Stimulated activated CD4-positive, alpha-beta T cell treated with anti-CD3 and anti-CD28 coated beads, Interleukin-4, amount 100 ng/mL, for 1 hour (primary cell): ENCODE measurements at regions not wholly inside any gene's neighbourhood (a gene's known extent, or its start where the extent isn't known, plus 50 kb on each side); places are given as distances from the start of the nearest gene placed in this dataset.
"Not testable (repeated sequence)": the region's sequence is repeated elsewhere in the genome, so short reads cannot be mapped to it uniquely, and the experiment has no call there.

Experiments used
- DNase-seq: peaks from one replicate; pipeline ENCODE4 v3.0.0-alpha.2; 2020

GRCh38 chr5:57724836-57725235 lies 242.2 kb upstream of the ACTBL2 start:
- DNase-seq, result no peak

- DNase-seq, result no peak
Observed at GRCh38 chr5:57721226-57721625, 238.6 kb upstream of the ACTBL2 start.

GRCh38 chr5:57720656-57721055 lies 238.0 kb upstream of the ACTBL2 start:
- DNase-seq, result no peak

- DNase-seq, result no peak
Observed at GRCh38 chr5:57719216-57719615, 236.6 kb upstream of the ACTBL2 start.

- DNase-seq, result no peak
Observed at GRCh38 chr5:57718155-57718554, 235.5 kb upstream of the ACTBL2 start.

- no peak for DNase-seq
Observed at GRCh38 chr5:57717555-57717954, 234.9 kb upstream of the ACTBL2 start.

GRCh38 chr5:57716661-57717060 lies 234.1 kb upstream of the ACTBL2 start:
- DNase-seq, result no peak

DNA sequence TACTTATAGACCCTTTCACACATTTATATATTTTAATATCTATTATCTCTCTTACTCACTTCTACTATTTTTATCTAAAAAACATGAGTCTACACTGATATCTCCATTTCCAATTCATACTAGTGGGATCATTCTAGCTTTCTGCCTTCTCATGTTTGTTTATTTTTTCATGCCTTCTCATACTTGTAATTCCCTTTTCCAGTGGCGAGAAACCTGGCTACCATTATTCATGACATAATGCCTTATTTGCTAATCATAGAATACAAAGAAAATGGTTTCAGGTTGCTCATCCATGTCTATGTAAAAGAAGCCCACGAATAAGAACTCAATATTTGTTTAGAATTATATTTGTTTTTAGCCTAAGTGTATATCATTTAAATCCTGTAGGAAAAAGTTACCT lies 232.7 kb upstream of the ACTBL2 start:
- no peak for DNase-seq

DNA sequence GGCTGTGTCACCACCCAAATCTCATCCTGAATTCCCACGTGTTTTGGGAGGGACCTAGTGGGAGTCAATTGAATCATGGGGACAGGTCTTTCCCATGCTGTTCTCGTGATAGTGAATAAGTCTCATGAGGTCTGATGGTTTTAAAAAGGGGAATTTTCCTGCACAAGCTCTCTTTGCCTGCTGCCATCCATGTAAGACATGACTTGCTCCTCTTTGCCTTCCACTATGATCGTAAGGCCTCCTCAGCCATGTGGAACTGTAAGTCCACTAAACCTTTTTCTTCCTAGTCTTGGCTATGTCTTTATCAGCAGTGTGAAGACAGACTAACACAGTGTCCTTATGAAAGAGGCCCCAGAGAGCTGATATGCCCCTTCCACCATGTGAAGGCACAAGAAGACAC lies 230.9 kb upstream of the ACTBL2 start:
- DNase-seq, result not testable (repeated sequence)

- no peak for DNase-seq
Observed at GRCh38 chr5:57711946-57712345, 229.3 kb upstream of the ACTBL2 start.

DNA sequence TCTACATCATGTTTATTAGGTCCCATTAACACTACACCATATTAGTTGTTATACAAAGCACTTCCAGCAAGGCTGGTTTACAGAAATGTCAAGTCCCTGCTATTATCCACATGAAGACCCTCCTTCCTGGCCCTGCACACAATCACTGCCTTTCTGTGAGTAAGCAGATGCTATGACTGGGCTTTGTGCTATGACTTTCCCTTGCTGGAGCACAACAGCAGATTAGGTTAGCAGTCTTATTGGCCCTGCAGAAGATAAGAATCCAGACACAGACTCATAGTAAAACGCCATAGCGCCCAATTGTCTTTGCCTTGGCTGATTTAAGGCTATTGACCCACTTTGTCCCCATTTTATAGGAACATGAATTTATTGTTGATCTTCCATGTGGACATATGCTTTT lies 228.9 kb upstream of the ACTBL2 start:
- DNase-seq, result no peak

DNA sequence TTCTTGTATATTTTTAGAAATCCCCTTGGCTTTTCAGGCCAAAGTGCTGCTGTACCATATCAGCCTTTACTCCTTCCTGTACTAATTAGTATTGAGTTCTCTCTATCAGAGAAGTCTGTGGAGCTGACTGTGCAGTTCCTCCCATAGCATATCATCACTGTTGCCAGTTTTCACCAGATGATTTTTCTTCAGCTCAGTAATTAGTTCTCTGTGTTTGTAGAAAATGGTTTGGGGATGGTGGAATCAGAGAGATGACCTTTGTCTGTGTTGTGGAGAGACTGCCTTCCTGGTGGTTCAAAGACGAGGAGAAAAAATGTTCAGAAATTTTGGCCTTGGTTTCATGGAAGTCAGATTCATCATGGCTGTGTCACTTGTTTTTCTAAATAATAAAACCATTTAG lies 227.5 kb upstream of the ACTBL2 start:
- no peak for DNase-seq

GRCh38 chr5:57705769-57706168 lies 223.2 kb upstream of the ACTBL2 start:
- no peak for DNase-seq

- no peak for DNase-seq
Observed at GRCh38 chr5:57703721-57704120, 221.1 kb upstream of the ACTBL2 start.

GRCh38 chr5:57700484-57700883 lies 217.9 kb upstream of the ACTBL2 start:
- DNase-seq, result no peak

GRCh38 chr5:57700072-57700471 lies 217.5 kb upstream of the ACTBL2 start:
- no peak for DNase-seq

GRCh38 chr5:57698802-57699201 lies 216.2 kb upstream of the ACTBL2 start:
- no peak for DNase-seq

- DNase-seq, result no peak
Observed at GRCh38 chr5:57698086-57698485, 215.5 kb upstream of the ACTBL2 start.

GRCh38 chr5:57696825-57697570 lies 214.4 kb upstream of the ACTBL2 start:
- DNase-seq, result no peak

DNA sequence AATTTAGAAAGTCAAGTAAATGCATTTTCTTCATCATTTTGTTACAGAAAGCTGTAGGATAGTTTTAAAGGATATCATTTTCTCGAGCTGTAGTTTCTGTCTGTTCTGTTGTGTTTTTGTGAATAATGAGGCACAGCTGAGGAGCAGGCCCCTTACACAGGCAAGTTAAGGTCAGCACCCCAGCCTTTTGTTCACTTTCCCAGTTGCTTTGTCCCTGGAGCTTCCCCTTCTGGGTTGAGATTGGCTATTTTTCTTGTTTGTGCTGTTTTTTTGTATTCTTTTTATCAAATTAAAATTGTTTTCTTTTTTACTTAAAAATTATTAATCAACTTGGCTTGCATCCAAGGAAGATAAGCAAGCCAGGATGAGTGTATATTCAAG lies 213.8 kb upstream of the ACTBL2 start:
- DNase-seq, result no peak

- no peak for DNase-seq
Observed at GRCh38 chr5:57695706-57696388, 213.2 kb upstream of the ACTBL2 start.

GRCh38 chr5:57695179-57695578 lies 212.6 kb upstream of the ACTBL2 start:
- DNase-seq, result no peak

GRCh38 chr5:57693488-57694305 lies 211.1 kb upstream of the ACTBL2 start:
- DNase-seq, result no peak
